GM21737 (cell line): ENCODE measurements at regions not wholly inside any gene's neighbourhood (a gene's known extent, or its start where the extent isn't known, plus 50 kb on each side); places are given as distances from the start of the nearest gene placed in this dataset.

Source experiments
- ATAC-seq: cut with Tn5 transposase; IDR thresholded peaks from one replicate; pipeline ENCODE4 v1.9.1; 2021; ENCODE audit warnings: mild to moderate bottlenecking, moderate library complexity; ENCODE audit not compliant: unreplicated experiment

DNA sequence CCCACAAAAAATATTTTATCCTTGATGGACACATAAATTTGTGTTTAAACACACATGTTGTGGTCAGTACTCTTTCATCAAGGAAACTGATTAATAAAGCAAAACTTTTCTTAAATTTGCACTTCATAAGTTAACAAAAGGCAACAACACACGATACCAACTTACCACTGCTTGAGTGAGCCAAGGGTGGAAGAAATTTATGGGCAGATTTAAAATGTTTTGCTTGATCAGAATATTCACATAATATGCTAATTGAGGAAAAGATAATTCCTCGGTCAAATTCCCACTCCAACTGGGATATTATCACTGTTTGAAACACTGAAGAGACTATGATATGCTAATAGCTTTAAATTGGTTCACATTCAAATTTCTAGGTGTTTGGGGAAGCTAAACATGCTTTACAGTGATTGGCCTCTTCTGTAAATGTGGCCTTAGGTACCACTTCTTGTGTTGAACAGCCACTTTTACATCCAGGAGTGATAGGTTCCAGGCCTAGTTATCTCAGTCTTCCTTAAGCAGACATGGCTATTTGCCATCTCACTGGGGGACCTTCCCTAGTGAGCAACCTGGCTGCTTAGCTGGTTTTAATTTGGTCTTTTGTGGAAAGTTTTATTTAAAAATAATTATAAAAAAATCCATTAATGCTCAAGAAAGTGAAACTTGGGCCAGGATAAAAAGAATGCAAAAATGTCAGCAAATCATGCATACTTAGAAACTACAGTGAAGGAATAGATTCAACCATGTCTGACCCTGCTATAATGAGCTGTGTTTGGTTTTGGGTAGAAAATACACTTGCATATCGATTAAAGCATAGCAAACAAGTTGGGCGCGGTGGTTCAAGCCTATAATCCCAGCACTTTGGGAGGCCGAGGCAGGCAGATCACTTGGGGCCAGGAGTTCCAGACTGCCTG lies 221.2 kb upstream of the MAP3K7 start:
- no peak for ATAC-seq

- no peak for ATAC-seq
Measured at GRCh38 chr6:90805619-90806155, 218.8 kb upstream of the MAP3K7 start.

- no peak for ATAC-seq
Measured at GRCh38 chr6:90803956-90804355, 217.1 kb upstream of the MAP3K7 start.

GRCh38 chr6:90795078-90795477 lies 208.2 kb upstream of the MAP3K7 start:
- no peak for ATAC-seq

GRCh38 chr6:90793771-90794170 lies 206.9 kb upstream of the MAP3K7 start:
- no peak for ATAC-seq

DNA sequence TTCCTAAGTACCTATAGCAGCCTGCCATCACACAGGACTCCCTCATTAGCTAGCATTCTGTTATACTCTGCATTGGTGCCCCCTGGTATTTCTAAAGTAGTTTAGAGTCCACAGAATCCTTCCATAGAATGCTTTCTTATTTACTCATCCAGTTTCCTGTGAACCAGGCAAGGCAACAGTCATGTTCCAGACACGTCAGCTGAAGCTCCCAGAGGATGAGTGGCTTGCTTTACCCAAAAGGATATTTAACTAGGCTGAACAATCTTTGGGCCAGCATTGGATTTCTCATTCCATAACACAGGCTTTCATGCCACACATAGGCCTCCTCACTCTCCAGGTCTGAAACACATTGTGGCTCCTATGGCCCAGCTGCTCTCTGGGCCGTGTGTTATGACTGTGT lies 203.8 kb upstream of the MAP3K7 start:
- ATAC-seq = no peak

DNA sequence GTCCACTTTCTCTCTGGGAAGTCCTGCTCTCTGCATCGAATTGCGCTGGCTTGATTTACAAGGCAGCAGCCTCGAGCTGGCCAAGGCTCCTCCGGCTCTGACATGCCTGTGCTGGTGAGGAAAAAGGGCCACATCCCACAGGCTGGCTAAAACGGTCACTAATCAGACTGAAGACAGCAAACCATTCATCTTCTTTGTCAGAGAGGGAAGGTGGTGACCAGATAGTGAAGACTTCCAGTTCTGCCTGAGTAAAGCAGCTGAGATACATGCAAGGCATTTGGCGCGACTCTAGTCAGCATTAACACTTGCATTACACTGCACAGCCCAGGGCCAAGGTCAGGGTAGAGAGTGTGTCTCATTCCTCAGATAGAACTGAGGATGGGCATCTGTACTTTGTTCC lies 203.2 kb upstream of the MAP3K7 start:
- no peak for ATAC-seq

DNA sequence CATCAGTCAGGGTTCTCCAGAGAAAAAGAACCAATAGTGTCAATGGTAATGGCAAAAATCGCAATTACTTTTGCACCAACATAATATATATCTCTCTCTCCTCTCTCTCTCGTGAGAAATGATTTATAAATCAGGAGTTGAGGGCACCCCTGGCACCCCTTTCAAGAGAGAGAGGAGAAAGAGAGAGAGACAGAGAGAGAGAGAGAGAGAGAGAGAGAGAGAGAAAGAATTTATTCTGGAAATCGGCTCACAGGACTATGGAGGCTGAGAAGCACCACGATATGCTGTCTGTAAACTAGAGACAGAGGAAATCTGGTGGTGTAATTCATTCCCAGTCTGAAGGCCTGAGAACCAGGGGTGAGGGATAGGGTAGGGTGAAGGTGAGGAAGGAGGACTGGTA lies 201.9 kb upstream of the MAP3K7 start:
- ATAC-seq = no peak

DNA sequence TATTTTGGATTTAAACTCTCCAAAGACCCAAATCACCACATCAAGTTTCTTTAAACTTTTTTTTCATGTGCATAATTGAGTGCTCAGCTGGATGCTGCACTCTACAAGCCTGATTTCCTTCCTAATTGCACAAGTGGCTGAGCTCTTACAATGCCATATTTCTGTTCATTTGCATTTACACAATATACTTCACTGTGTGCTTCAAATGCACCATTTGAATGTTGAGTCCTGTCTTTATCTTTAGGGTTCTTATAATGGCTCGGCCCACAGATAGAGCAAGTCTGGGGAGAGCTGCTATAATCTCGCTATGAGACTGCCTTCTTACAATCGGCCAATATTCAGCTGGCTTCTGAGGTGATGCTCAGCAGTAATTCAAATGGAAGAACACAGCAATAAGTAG lies 200.6 kb upstream of the MAP3K7 start:
- no peak for ATAC-seq

GRCh38 chr6:90780778-90781177 lies 193.9 kb upstream of the MAP3K7 start:
- no peak for ATAC-seq

- ATAC-seq = no peak
Measured at GRCh38 chr6:90780141-90780540, 193.3 kb upstream of the MAP3K7 start.

- no peak for ATAC-seq
Measured at GRCh38 chr6:90778417-90779203, 191.7 kb upstream of the MAP3K7 start.

DNA sequence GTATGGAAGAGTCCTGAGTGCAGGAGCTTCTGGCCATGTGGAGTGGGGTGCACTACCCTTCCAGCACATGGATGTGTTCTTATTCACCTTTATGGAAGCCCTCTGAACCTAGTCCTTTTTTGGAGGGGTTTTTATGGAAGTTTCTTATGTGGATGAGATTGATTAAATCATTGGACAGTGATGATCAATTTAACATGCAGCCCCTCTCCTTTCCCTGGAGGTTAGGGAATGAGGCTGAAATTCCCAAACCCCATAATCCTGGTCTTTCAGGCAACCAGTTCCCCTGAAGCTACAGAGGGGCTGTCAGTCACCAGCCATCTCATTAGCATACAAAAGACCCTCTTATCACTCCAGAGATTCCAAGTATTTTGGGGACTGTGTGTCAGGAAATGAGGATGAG lies 183.9 kb upstream of the MAP3K7 start:
- ATAC-seq = no peak

- no peak for ATAC-seq
Measured at GRCh38 chr6:90765895-90766294, 179.0 kb upstream of the MAP3K7 start.

GRCh38 chr6:90765491-90765890 lies 178.6 kb upstream of the MAP3K7 start:
- no peak for ATAC-seq

DNA sequence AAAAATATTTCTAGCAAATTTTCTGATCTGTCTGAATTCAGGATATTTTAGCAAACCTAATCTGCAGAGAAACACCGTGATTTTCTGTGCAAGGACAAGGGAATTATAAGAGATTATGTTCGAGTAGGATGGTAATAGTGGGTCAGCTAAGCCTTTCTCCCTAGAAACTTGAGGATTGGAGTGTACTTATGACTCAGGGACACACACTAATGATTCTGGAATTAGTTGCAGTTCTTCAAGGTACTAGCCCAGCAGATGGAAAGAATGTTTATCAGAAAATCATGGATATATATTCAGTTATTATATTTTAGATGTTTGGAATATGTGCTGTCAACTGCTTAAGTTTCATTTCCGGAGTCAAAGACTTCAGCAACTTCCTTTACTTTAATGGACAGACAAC lies 177.1 kb upstream of the MAP3K7 start:
- no peak for ATAC-seq

- ATAC-seq = no peak
Measured at GRCh38 chr6:90759664-90760063, 172.8 kb upstream of the MAP3K7 start.

DNA sequence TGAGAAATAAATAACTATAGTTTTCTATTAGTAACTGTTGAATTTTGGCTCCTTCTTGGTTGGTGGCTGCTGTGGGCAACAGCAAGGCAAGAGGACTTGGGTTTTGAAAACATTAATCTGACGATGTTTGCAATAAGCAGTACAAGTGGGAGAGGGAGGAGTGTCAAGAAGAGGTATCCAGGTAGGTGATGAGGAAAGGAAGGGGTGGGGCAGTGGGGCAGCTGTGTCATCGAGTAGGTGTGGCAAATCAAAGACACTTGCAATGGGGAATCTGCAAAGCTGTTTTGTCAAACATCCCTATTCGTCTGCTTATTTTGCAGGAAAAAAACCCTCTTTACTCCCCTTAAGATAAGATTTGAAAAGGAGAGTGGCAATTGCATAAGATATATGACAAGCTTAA lies 171.9 kb upstream of the MAP3K7 start:
- ATAC-seq = no peak

- no peak for ATAC-seq
Measured at GRCh38 chr6:90753820-90754643, 167.2 kb upstream of the MAP3K7 start.

DNA sequence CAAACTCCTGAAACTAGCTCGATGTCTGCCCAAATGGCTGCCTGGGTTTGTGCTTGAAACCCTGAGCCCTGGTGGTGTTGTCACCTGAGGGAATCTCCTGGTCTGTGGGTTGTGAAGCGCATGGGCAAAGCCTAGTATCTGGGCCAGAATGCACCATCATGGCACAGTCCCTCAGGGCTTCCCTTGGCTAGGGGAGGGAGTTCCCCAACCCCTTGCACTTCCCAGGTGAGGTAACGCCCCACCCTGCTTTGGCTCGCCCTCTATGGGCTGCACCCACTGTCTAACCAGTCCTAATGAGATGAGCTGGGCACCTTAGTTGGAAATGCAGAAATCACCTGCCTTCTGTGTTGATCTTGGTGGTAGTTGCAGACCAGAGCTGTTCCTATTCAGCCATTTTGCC lies 152.9 kb upstream of the MAP3K7 start:
- no peak for ATAC-seq

- no peak for ATAC-seq
Measured at GRCh38 chr6:90739339-90739738, 152.5 kb upstream of the MAP3K7 start.
